ENCODE measurements at regions not wholly inside any gene's neighbourhood (a gene's known extent, or its start where the extent isn't known, plus 50 kb on each side); places are given as distances from the start of the nearest gene placed in this dataset.

DNA sequence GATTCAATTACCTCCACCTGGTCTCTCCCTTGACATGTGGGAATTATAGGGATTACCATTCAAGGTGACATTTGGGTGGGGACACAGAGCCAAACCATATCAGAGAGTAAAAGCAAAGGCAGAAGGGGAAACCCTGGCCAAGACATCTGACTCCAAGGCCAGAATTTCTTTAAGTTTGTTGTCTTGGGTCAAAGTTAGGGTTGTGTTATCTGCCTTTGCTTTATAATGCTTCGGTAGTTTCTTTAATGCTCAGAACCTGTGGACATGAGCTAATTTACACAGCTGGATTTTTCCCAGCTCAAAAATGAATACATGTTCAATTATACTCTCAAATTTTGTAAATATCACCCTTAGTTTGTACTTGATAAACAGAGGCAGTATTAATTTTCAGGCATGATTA is 1074.4 kb downstream of the ADGRL2 start:
- no peak for TF ChIP-seq POLR2A (IDR thresholded peaks at IDR 0.05)
- TF ChIP-seq, protein P1, sequence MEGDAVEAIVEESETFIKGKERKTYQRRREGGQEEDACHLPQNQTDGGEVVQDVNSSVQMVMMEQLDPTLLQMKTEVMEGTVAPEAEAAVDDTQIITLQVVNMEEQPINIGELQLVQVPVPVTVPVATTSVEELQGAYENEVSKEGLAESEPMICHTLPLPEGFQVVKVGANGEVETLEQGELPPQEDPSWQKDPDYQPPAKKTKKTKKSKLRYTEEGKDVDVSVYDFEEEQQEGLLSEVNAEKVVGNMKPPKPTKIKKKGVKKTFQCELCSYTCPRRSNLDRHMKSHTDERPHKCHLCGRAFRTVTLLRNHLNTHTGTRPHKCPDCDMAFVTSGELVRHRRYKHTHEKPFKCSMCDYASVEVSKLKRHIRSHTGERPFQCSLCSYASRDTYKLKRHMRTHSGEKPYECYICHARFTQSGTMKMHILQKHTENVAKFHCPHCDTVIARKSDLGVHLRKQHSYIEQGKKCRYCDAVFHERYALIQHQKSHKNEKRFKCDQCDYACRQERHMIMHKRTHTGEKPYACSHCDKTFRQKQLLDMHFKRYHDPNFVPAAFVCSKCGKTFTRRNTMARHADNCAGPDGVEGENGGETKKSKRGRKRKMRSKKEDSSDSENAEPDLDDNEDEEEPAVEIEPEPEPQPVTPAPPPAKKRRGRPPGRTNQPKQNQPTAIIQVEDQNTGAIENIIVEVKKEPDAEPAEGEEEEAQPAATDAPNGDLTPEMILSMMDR (IDR thresholded peaks at IDR 0.05) = no peak
